BJ (cell line): ENCODE measurements at regions not wholly inside any gene's neighbourhood (a gene's known extent, or its start where the extent isn't known, plus 50 kb on each side); places are given as distances from the start of the nearest gene placed in this dataset.

Source experiments
- CTCF ChIA-PET: fragments of 350-600 bp; formaldehyde crosslinking; extraction: SDS; loops from one replicate; lab custom pipeline; 2021; ENCODE audit warnings: antibody characterized with exemption, inconsistent platforms; lab: Yijun Ruan, JAX
- POLR2A ChIA-PET: fragments of 300-600 bp; sonication (Branson Sonifier 250); formaldehyde crosslinking; extraction: SDS; loops from one replicate; lab custom pipeline; 2021; ENCODE audit warnings: antibody characterized with exemption; lab: Charles Lee
- DNase-seq: peaks from one replicate; pipeline ENCODE4 v3.0.0-alpha.2; 2011; ENCODE audit warnings: low read depth
- H3K27me3 ChIP-seq: 2 replicates; pipeline ENCODE4 v1.6.0; 2011; ENCODE audit warnings: low read length; ENCODE audit not compliant: control insufficient read depth, insufficient read depth
- H3K36me3 ChIP-seq: 2 replicates; pipeline ENCODE4 v1.5.1; 2011; ENCODE audit warnings: low read length; ENCODE audit not compliant: control insufficient read depth, insufficient read depth
- H3K4me3 ChIP-seq: 2 replicates; pipeline ENCODE4 v1.5.1; 2011; ENCODE audit warnings: low read depth, mild to moderate bottlenecking, control low read depth, low read length
- CTCF ChIP-seq: IDR thresholded peaks from 2 replicates; pipeline ENCODE4 v1.5.1; 2011; ENCODE audit warnings: low read depth, mild to moderate bottlenecking, control low read depth, inconsistent platforms, low read length, moderate library complexity; ENCODE audit not compliant: insufficient read depth

DNA sequence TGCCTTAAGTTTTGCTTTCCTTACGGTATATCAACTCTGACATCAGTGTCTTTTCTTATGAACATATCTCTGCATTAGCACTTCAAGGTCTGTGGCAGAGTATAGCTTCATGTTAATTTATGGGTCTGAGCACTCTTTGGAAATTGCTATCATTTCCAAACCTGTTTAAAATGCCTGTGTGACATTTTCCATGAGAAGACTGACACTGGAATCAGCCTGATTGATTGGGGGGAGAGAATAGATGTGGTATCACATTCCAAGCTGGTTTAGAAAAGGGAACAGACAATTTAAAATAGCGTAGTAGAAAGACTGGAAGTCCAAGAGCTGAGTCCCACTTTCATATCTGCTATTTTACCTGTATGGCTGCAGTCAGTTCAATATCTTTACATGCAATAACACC lies 272.1 kb upstream of the CDH10 start:
- no peak overlapping the region for H3K4me3 ChIP-seq
- no peaks in the 10 kb centered on the region for H3K36me3 ChIP-seq
- no peak for DNase-seq
- no peak for TF ChIP-seq CTCF
- H3K27me3 ChIP-seq = no peaks in the 10 kb centered on the region
- CTCF ChIA-PET = no interaction called here
- POLR2A ChIA-PET = no interaction called here

GRCh38 chr5:24909210-24909609 lies 264.4 kb upstream of the CDH10 start:
- no peaks in the 10 kb centered on the region for H3K36me3 ChIP-seq
- no peak for DNase-seq
- POLR2A ChIA-PET = no interaction called here
- no peak overlapping the region for H3K4me3 ChIP-seq
- no peak for TF ChIP-seq CTCF
- CTCF ChIA-PET = no interaction called here
- no peaks in the 10 kb centered on the region for H3K27me3 ChIP-seq

DNA sequence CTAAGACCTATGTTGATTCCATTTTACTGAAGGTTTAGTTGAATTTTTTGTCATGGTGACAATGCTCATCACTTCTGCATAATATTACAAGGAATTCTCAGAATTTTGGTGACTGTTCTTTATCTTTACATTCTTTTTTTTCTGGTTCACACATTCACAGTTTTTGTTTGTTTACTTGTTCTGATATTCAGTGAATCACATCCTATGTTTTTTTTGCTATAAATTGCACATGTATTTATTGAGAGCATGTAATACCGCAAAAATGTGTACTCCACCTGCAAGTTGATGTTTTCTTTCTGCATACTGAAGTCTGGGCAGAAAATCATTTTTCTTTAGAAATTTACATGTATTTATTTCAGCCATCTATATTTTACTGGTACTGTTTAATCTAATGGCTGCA lies 261.9 kb upstream of the CDH10 start:
- Histone ChIP-seq H3K27me3 (no peaks in the 10 kb centered on the region), H3K4me3 (no peak overlapping the region), H3K36me3 (no peaks in the 10 kb centered on the region)
- ChIA-PET CTCF (no interaction called here), POLR2A (no interaction called here)
- DNase-seq = no peak
- no peak for TF ChIP-seq CTCF

GRCh38 chr5:24904981-24905517 lies 260.3 kb upstream of the CDH10 start:
- POLR2A ChIA-PET = no interaction called here
- DNase-seq = no peak

DNA sequence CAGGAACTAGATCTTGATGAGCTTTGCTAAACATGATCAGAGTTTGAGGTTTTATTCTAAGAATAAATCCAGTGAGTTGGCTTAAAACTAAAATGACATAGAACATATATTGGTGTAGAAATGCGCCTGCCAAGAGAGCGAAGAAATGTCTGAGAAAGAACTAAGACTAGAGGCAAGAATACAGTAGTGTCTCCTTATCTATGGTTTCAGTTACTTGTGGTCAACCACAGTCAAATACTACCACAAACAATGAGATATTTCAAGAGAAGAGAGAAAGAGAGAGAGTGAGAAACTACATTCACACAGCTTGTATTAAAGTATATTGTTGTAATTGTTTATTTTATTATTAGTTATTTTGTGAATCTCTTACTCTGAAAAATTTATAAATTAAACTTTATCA lies 254.4 kb upstream of the CDH10 start:
- H3K27me3 ChIP-seq = no peaks in the 10 kb centered on the region
- no peak overlapping the region for H3K4me3 ChIP-seq
- no peaks in the 10 kb centered on the region for H3K36me3 ChIP-seq
- ChIA-PET POLR2A (no interaction called here), CTCF (no interaction called here)
- DNase-seq = no peak
- no peak for TF ChIP-seq CTCF

More at GRCh38 chr5:24904981-24905517, 260.3 kb upstream of the CDH10 start:
- Histone ChIP-seq H3K36me3 (no peaks in the 10 kb centered on the region), H3K27me3 (no peaks in the 10 kb centered on the region), H3K4me3 (no peak overlapping the region)
- CTCF ChIA-PET = no interaction called here
- TF ChIP-seq CTCF = no peak
